Sigmoid colon (tissue), 4 donors: ENCODE measurements at regions not wholly inside any gene's neighbourhood (a gene's known extent, or its start where the extent isn't known, plus 50 kb on each side); places are given as distances from the start of the nearest gene placed in this dataset.

Source experiments
- EP300 ChIP-seq, 4 donors: sonication (generic); formaldehyde crosslinking; IDR thresholded peaks; one replicate each; pipeline ENCODE4 v1.6.1; 2017; ENCODE audit warnings: antibody characterized with exemption in 4 of 4
- POLR2A ChIP-seq, 2 donors: fragments of 450-650 bp; IDR thresholded peaks; one replicate each; pipeline ENCODE4 v1.6.1; 2016; ENCODE audit warnings: antibody characterized with exemption in 2 of 2, mild to moderate bottlenecking in 2 of 2, moderate library complexity in 2 of 2
- POLR2AphosphoS5 ChIP-seq, 4 donors: sonication (generic); formaldehyde crosslinking; IDR thresholded peaks; one replicate each; pipeline ENCODE4 v1.6.1; 2017; ENCODE audit warnings: antibody characterized with exemption in 4 of 4
- TF ChIP-seq, protein P1 (sequence below), 4 experiments: fragments of 450-650 bp in 3 of 4; fragments of 200-600 bp in 1 of 4; IDR thresholded peaks; one replicate each; pipeline ENCODE4 v1.5.1; 2016 to 2019; ENCODE audit warnings: antibody characterized with exemption in 4 of 4, mild to moderate bottlenecking in 3 of 4, moderate library complexity in 2 of 4

DNA sequence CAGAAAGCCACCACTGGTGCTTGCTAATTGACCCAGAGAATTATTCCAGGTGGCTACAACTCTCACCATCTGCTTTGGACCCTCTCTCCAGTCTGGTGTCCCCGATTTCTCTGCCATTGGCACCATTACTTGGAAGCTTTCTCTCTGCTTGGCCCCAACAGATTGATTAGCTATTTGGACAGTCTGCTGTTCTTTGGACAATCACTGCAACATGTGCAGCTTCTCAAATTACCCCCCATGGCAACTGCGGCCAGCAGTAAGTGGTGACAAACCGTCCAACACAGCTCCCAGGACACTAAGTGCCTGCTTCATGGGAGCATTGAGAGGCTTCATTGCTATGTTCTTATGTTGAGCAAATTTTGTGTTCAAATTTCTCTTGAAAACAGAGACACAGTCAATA, 309.8 kb downstream of the TAF11L14 start:
- TF ChIP-seq, protein P1, sequence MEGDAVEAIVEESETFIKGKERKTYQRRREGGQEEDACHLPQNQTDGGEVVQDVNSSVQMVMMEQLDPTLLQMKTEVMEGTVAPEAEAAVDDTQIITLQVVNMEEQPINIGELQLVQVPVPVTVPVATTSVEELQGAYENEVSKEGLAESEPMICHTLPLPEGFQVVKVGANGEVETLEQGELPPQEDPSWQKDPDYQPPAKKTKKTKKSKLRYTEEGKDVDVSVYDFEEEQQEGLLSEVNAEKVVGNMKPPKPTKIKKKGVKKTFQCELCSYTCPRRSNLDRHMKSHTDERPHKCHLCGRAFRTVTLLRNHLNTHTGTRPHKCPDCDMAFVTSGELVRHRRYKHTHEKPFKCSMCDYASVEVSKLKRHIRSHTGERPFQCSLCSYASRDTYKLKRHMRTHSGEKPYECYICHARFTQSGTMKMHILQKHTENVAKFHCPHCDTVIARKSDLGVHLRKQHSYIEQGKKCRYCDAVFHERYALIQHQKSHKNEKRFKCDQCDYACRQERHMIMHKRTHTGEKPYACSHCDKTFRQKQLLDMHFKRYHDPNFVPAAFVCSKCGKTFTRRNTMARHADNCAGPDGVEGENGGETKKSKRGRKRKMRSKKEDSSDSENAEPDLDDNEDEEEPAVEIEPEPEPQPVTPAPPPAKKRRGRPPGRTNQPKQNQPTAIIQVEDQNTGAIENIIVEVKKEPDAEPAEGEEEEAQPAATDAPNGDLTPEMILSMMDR (IDR thresholded peaks at IDR 0.05) = no peak
- TF ChIP-seq POLR2AphosphoS5 (IDR thresholded peaks at IDR 0.05) = no peak
- no peak for TF ChIP-seq POLR2A (IDR thresholded peaks at IDR 0.05)
- no peak for TF ChIP-seq EP300 (IDR thresholded peaks at IDR 0.05)
